ENCODE measurements at regions not wholly inside any gene's neighbourhood (a gene's known extent, or its start where the extent isn't known, plus 50 kb on each side); places are given as distances from the start of the nearest gene placed in this dataset.

- no peak for TF ChIP-seq CTCF (IDR thresholded peaks at IDR 0.05; ENCODE audit: poor library complexity, severe bottlenecking)
- no peak for TF ChIP-seq POLR2AphosphoS5 (IDR thresholded peaks at IDR 0.05)
- no peak for TF ChIP-seq EP300 (conservative IDR thresholded peaks at IDR 0.05; ENCODE audit: poor library complexity, severe bottlenecking)
- no peak for TF ChIP-seq TAF1 (IDR thresholded peaks at IDR 0.05; ENCODE audit: low read depth)
- no peak for TF ChIP-seq EZH2 (IDR thresholded peaks at IDR 0.05; ENCODE audit: borderline replicate concordance, insufficient read depth, low read length, poor library complexity, severe bottlenecking)
- TF ChIP-seq RAD21 (conservative IDR thresholded peaks at IDR 0.05) = no peak
- no peak for TF ChIP-seq MXI1 (conservative IDR thresholded peaks at IDR 0.05; ENCODE audit: poor library complexity, severe bottlenecking)
- TF ChIP-seq REST (IDR thresholded peaks at IDR 0.05; ENCODE audit: borderline replicate concordance) = no peak
These were observed 302.7 kb downstream of the MAF start for GRCh38 chr16:79297805-79298204.

Data from neural cell (in vitro differentiated cells).